TTC549 (cell line): ENCODE measurements at regions not wholly inside any gene's neighbourhood (a gene's known extent, or its start where the extent isn't known, plus 50 kb on each side); places are given as distances from the start of the nearest gene placed in this dataset.

Experiments
- FAIRE-seq: peaks from 2 replicates; lab custom pipeline; 2012; peaks lifted over from hg19 to GRCh38; lab: Jason Lieb, UNC

DNA sequence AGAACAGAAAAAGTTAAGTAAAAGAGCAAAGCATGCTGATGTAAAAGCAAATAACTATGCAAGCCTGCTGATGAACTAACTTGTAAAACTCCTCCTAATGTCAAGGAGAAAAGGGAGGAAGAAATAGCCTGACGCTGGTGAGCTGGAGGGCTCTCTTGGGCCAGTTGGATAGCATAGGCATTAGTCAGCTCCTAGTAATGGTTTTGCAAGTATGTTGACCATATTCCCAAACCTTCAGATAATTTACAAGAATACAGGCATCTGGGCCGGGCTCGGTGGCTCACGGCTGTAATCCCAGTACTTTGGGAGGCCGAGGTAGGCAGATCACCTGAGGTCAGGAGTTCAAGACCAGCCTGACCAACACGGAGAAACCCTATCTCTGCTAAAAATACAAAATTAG, 871.4 kb downstream of the C12orf50 start:
- FAIRE-seq: no peak

GRCh38 chr12:87155621-87156020, 873.6 kb downstream of the C12orf50 start:
- no peak for FAIRE-seq

DNA sequence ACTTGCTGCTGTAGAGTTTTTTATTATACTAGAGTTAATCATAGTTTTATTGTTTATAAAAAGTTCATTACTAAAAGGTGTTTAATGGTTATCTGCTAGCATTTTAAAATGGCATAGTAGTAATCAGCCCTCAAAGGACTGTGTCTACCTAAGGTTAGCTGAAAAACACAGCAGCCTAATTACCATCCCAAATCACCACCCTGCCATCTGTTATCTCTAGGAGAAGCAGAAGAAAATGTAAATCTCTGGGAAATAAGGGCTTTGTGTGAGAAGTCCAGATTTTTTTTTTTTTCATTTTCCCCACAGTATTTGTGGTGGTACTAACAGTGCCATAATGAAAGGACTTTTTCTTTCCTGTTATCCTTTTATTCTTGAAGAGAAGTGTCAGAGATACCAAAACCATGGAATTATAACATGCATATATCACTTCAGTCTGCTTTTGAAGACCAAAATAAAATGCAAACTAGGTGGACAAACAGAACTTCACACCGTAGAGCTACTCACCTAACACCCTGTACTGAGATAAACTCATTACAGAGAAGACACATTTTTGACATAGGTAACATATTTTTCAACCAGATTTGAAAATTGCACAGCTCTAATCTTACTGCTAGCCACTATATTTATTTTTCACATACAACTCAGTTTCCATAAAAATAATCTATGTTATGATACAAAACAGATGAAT, 876.2 kb downstream of the C12orf50 start:
- FAIRE-seq: no peak

- FAIRE-seq: no peak
These were observed 877.1 kb downstream of the C12orf50 start for GRCh38 chr12:87152075-87152474.

DNA sequence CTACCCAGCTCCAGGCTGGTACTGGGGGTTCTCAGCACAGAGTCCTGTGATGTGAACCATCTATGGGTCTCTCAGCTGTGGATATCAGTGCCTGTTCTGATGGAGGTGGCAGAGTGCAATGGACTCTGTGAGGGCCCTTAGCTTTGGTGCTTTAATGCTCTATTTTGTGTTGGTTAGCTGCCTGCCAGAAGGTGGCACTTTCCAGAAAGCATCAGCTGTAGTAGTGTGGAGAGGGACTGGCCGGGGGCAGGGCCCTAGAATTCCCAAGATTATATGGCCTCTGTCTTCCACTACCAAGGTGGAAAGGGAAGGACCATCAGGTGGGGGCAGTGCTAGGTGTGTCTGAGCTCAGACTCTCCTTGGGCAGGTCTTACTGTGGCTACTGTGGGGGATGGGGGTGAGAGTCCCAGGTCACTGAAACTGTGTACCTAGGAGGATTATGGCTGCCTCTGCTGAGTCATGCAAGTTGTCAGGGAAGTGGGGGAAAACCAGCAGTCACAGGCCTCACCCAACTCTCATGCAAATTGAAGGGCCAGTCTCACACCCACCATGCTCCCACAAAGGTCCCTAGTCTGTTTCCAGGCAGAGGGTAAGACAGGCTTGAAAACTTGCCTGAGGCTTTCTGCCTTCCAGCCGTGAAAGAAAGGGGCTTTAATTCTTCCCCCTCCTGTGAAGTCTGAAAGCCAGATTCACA, 878.1 kb downstream of the C12orf50 start:
- no peak for FAIRE-seq

DNA sequence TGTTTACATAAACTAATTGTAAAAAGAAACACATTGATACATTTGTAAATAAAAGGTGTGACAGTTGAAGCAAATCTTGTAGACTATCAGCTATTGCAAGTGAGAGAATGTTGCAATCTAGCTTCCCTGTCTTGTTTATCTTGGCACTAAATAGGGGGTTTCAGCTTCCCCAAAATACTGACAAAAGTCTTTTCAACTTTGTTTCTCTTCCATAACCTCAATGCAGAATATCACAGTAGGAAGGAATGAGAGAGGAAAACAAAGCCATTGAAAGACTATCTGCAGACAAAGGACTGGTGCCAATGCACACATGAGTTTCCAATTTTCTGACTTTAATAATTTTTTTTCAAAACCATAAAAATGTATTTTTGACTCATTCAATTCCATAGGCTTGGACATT, 886.2 kb upstream of the MGAT4C start:
- no peak for FAIRE-seq

DNA sequence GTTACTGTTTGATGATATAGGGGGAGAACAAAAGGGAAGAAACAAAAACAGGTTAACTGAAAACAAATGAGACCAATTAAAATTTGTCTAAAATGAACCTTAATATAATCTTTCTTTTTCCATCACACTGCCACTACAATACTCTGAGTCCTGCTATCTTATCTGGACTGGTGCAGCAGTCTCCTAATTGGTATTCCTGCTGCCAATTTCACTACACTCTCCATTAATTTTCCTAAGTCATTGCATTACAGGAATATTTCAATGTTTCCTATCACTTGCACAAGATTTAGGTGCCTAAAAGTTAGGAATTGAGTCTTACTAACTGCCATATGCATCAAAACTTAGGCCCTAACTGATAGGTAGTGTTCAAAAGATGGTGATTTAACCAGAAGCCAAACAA, 884.9 kb upstream of the MGAT4C start:
- no peak for FAIRE-seq

GRCh38 chr12:87140262-87140661, 884.1 kb upstream of the MGAT4C start:
- no peak for FAIRE-seq

DNA sequence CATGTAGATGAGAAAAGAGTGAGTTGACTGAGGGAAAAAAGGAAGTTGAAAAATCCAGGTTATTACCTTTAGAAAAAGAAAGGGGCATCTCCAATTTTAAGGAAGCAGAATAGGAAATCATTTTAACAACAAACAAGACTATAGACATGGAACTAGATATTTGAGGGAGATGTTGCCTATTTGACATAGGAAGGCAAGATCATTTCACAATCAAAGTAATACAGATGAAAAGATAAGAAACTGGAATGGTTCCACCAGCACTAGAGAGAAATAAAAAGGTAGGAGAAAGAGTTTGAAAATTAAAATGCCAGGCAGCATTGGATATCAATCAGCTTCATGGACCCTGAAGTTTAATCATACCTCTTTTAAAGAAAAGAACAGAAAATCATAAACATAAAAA, 881.0 kb upstream of the MGAT4C start:
- no peak for FAIRE-seq

DNA sequence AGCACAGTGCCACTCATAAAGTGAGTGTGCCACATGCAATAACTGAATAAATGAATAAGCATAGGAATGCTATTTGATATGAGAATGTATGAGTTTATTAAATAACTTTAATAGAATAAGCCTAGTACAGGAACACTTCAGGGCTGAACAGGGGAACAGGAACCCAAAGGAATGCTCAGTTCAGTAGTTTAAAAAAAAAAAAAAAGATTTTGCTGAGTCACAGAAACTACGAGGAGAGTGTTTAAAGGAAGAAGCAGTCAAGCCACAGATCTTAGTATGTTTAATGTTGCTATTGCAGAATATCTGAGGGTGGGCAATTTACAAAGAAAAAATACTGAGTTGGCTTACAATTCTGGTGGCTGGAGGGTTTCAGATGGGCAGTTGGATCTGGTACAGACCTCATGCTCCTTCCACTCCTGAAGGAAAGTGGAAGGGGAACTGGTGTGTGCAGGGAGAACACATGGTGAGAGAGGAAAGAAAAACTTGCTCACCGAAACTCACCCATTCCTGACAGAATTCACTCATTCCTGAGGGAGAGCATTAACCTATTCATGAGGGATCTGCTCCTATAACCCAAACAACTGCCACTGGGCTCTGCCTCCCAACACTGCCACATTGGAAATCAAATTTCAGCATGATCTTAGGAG, 880.3 kb upstream of the MGAT4C start:
- FAIRE-seq: no peak

DNA sequence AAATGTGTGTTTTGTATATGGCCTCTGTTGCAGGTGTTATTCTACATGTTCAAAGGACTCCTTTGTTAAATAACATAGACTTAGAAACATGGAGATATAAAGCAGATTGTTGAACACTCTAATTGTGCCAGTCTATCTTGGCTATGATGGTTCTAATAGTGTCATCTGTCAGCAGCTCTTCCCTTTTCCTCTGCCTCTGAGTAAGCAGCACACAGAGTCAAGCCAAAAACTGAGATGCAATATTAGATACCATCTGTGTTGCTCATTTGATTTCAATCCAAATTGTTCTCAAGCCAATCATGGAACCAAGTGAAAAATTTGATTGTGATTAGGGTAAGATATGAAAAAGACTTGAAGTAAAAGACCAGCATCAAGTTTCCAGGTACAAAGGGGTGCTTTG, 871.1 kb upstream of the MGAT4C start:
- no peak for FAIRE-seq

DNA sequence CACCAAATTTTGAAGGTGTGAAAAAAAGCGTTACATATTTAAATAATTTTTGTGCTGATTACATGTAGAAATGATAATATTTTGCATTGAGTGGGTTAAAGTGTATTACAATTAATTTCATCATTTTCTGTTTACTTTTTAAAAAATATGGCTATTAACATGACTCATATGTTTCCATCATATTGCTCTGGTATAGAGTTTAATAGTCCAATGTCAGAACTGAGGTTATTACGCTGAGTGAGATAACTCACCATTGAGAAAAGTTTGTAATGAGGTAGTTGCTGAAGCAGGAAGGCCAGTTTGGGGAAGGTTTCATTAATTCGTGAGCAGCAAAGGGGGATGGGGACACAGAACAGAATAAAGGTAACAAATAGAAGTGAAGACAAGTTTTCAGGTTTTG, 865.7 kb upstream of the MGAT4C start:
- no peak for FAIRE-seq

DNA sequence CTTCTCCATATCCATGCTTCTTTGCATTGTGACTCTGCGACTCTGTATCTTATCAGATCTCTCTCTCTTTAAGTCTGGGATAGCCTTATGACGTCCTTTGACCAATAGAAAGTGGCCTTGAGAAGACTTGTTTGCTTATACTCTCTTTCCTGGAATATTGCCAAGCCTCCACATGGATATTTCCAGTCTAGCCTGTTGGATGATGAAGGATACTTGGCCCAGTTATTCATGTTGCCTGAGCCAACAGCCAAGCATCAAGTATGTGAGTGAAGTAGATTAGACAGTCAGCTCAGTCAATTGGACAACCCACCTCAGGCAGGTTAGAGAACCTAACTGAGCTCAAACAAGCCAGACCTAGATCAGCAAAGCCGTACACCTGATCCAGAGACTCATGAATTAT, 864.2 kb upstream of the MGAT4C start:
- no peak for FAIRE-seq

- no peak for FAIRE-seq
These were observed 863.5 kb upstream of the MGAT4C start for GRCh38 chr12:87119713-87120112.

DNA sequence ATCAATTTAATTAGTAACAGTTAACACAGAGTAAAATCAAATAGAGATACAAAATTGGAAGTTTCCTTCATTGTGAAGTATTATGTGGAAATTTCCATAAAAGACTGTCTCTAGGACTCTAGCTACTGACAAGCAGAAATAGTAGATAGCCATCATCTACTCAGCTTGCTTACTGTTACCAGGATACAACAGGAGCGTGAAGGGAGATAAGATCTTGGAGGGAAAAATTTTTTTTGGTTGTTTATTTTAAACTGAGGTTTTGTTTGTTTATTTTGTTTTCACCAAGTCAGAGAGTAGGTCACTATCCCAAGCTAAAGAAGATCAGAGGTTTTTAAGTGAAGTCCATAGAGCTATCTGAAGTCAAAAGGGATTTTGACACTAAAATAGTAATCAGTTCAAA, 861.3 kb upstream of the MGAT4C start:
- FAIRE-seq: no peak

- no peak for FAIRE-seq
These were observed 860.6 kb upstream of the MGAT4C start for GRCh38 chr12:87116780-87117179.

GRCh38 chr12:87112571-87113345, 856.6 kb upstream of the MGAT4C start:
- FAIRE-seq: no peak

GRCh38 chr12:87107766-87108165, 851.6 kb upstream of the MGAT4C start:
- FAIRE-seq: no peak

DNA sequence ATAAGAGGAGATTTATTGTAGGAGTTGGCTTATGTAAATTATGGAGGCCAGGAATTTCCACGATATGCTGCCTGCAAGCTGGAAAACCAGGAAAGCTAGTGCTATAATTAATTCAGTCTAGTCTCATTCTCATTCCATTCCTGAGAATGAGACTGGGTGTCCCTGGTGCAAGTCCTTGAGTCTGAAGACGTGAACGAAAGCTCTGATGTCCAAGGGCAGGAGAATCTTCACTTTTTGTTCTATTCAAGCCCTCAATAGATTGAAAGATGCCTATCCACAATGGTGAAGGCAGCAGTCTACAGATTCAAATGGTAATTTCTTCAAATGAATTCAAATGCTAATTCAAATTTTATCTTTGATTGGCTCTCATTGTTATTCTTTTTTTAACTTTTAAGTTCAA, 851.1 kb upstream of the MGAT4C start:
- no peak for FAIRE-seq

DNA sequence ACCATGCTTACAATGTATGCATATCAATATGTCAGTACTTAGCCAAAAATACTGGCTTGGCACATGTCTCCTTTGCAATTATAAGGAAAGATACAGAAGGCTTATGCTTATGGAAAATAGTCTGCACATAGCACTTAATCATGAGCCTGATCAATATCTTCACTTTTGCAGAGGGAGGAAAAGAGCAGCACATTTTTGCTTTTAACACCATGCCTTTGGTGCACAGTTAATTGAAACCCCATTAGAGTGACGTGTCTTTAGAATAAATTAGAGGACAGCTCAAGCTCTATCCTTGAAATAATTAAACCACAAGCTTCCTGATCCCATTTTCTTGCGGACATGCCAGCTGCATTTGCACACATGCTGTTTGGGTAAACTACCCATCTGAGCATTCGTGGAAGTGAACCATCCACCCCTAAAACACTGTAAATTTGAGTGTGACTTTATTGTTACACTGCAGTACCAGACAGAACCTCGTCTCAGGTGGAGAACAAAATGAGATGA, 839.9 kb upstream of the MGAT4C start:
- FAIRE-seq: no peak

DNA sequence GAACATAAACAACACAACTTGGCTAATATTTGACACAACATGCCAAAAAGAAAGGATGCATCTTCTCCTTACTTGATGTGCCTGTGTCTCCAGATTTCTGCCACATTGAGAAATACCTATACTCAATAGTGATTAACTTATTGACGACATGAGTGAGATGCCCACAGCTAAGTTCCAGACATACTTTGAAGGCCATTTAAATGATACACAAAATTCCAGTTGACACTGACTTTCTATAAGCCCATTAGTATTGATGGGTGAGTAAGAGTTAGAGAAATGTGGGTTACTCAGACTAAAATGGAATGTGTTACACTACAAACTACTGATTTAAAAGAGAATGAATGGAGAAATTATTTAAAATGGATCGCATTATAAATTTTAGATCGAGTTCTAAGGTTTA, 838.2 kb upstream of the MGAT4C start:
- FAIRE-seq: no peak

- FAIRE-seq: no peak
These were observed 836.2 kb upstream of the MGAT4C start for GRCh38 chr12:87092421-87092820.
